Panc1 (cell line): ENCODE measurements at regions not wholly inside any gene's neighbourhood (a gene's known extent, or its start where the extent isn't known, plus 50 kb on each side); places are given as distances from the start of the nearest gene placed in this dataset.

Source experiments
- ATAC-seq: fragments of 200-7000 bp; cut with Tn5 transposase; 2 replicates; pipeline ENCODE4 v1.9.1; 2020; ENCODE audit warnings: mild to moderate bottlenecking, moderate library complexity
- BruUV-seq: library from RNA; stranded (reverse); fragments of 400-500 nt; replicated peaks from 2 replicates; lab custom pipeline; 2021; lab: Mats Ljungman, UMichigan
- CTCF ChIA-PET: fragments of 300-600 bp; sonication (Branson Sonifier 250); formaldehyde crosslinking; loops from one replicate; lab custom pipeline; 2022; ENCODE audit warnings: antibody characterized with exemption; lab: Charles Lee
- POLR2A ChIA-PET: fragments of 300-600 bp; sonication (Branson Sonifier 250); formaldehyde crosslinking; loops from one replicate; lab custom pipeline; 2022; ENCODE audit warnings: antibody characterized with exemption; lab: Charles Lee
- DNase-seq: peaks from one replicate; pipeline ENCODE4 v3.0.0-alpha.2; 2010; ENCODE audit warnings: low read depth, low spot score
- H3K27ac ChIP-seq: 2 replicates; pipeline ENCODE4 v1.5.1; 2011; ENCODE audit warnings: mild to moderate bottlenecking, low read length, inconsistent platforms
- H3K27me3 ChIP-seq: fragments of 200-500 bp; sonication (Bioruptor generic); 2 replicates; pipeline ENCODE4 v1.6.0; 2014; ENCODE audit warnings: low read length, inconsistent platforms; ENCODE audit not compliant: control insufficient read depth, insufficient read depth
- H3K36me3 ChIP-seq: fragments of 200-500 bp; sonication (Bioruptor generic); 2 replicates; pipeline ENCODE4 v1.5.1; 2014; ENCODE audit warnings: inconsistent platforms, mild to moderate bottlenecking, low read length, moderate library complexity; ENCODE audit not compliant: control insufficient read depth, insufficient read depth
- H3K4me1 ChIP-seq: 2 replicates; pipeline ENCODE4 v1.5.1; 2011; ENCODE audit warnings: inconsistent platforms, mild to moderate bottlenecking, low read length, moderate library complexity; ENCODE audit not compliant: control insufficient read depth, insufficient read depth
- H3K4me3 ChIP-seq, 2 experiments: 2 replicates each; pipeline ENCODE4 v1.5.1; 2011 to 2012; ENCODE audit warnings: low read depth in 2 of 2, low read length in 2 of 2, mild to moderate bottlenecking in 2 of 2, inconsistent platforms in 1 of 2, moderate library complexity in 1 of 2
- H3K9me3 ChIP-seq: fragments of 200-500 bp; sonication (Bioruptor generic); 2 replicates; pipeline ENCODE4 v1.5.1; 2014; ENCODE audit warnings: low read depth, mild to moderate bottlenecking, inconsistent platforms, low read length, moderate library complexity; ENCODE audit not compliant: control insufficient read depth, insufficient read depth
- CTCF ChIP-seq: fragments of 450-650 bp; IDR thresholded peaks from 2 replicates; pipeline ENCODE4 v1.5.1; 2017; ENCODE audit warnings: mild to moderate bottlenecking
- POLR2AphosphoS5 ChIP-seq: IDR thresholded peaks from 2 replicates; pipeline ENCODE4 v1.6.1; 2012; ENCODE audit warnings: mild to moderate bottlenecking, low read depth, low read length, moderate library complexity
- REST ChIP-seq, 2 experiments: IDR thresholded peaks; 2 replicates each; pipeline ENCODE4 v1.6.1; 2011 to 2012; ENCODE audit warnings: low read depth in 2 of 2, control low read depth in 1 of 2, low read length in 1 of 2, mild to moderate bottlenecking in 1 of 2, moderate library complexity in 1 of 2; ENCODE audit not compliant: insufficient read depth in 1 of 2
- SIN3A ChIP-seq: IDR thresholded peaks from 2 replicates; pipeline ENCODE4 v1.6.1; 2012; ENCODE audit warnings: low read depth, mild to moderate bottlenecking, low read length, moderate library complexity, borderline replicate concordance; ENCODE audit not compliant: insufficient read depth
- TCF7L2 ChIP-seq: IDR thresholded peaks from 2 replicates; pipeline ENCODE4 v1.6.1; 2011; ENCODE audit warnings: mild to moderate bottlenecking, low read depth, low read length, inconsistent platforms
- in situ Hi-C: cut with HindIII; loops from 2 replicates; pipeline ENCODE4 v1.10.0; 2016; ENCODE audit warnings: low sequenced_read_pairs, low pct_unique_long_range_greater_than_20kb
- intact Hi-C: fragments of 100-400 bp; cut with micrococcal nuclease; formaldehyde crosslinking; loops from one replicate; pipeline ENCODE4 v1.10.0; 2022; ENCODE audit not compliant: unreplicated experiment

DNA sequence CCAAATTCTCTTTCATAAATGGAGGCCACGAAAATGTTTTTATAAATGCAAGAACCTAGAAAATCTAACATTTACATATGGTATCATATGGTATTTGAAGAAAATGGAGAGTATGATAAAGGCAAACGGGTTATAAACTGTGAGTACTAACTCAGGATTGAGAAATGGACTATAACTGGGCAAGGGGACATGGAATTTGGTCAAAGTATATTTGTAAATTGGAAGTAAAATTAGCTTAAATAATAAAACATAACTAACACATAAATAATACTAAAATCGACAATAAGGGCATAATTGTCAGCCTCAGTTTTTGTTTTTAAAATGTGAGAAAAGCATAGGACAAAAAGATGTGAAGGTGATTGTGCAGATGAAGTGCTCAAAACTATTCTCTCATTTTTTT lies 1516.3 kb upstream of the MIR17HG start:
- Histone ChIP-seq H3K27ac (no peak overlapping the region), H3K9me3 (no peaks in the 10 kb centered on the region), H3K36me3 (no peaks in the 10 kb centered on the region), H3K4me3 (no peak overlapping the region), H3K27me3 (no peaks in the 10 kb centered on the region), H3K4me1 (no peaks in the 10 kb centered on the region)
- BruUV-seq = no TSS peak
- intact Hi-C loops (no loop called here), in situ Hi-C loops (no loop called here)
- POLR2A ChIA-PET = no interaction called here
- CTCF ChIA-PET = no interaction called here
- no peak for TF ChIP-seq POLR2AphosphoS5
- no peak for TF ChIP-seq REST (IDR thresholded peaks at IDR 0.05; ENCODE audit: insufficient read depth in 1 of 2, low read depth in 2 of 2, low read length in 1 of 2)
- TF ChIP-seq CTCF = no peak
- no peak for TF ChIP-seq TCF7L2
- no peak for TF ChIP-seq SIN3A
- DNase-seq (no peak), ATAC-seq (no peak)

GRCh38 chr13:89832827-89833226 lies 1514.7 kb upstream of the MIR17HG start:
- ChIA-PET CTCF (no interaction called here), POLR2A (no interaction called here)
- Histone ChIP-seq H3K4me1 (no peaks in the 10 kb centered on the region), H3K4me3 (no peak overlapping the region), H3K9me3 (no peaks in the 10 kb centered on the region), H3K36me3 (no peaks in the 10 kb centered on the region), H3K27ac (no peak overlapping the region), H3K27me3 (no peaks in the 10 kb centered on the region)
- intact Hi-C loops = no loop called here
- BruUV-seq = no TSS peak
- DNase-seq (no peak), ATAC-seq (no peak)
- in situ Hi-C loops = no loop called here
- TF ChIP-seq TCF7L2 (no peak), REST (IDR thresholded peaks at IDR 0.05; ENCODE audit: insufficient read depth in 1 of 2, low read depth in 2 of 2, low read length in 1 of 2) (no peak), CTCF (no peak), POLR2AphosphoS5 (no peak), SIN3A (no peak)
